Neural cell (in vitro differentiated cells): ENCODE measurements at regions not wholly inside any gene's neighbourhood (a gene's known extent, or its start where the extent isn't known, plus 50 kb on each side); places are given as distances from the start of the nearest gene placed in this dataset.

Source experiments
- H2AFZ ChIP-seq: fragments of 200-600, 300-800 bp; sonication (generic), shearing (Covaris generic); 2 replicates; pipeline ENCODE4 v1.6.0; 2014; ENCODE audit warnings: low read depth, mild to moderate bottlenecking, antibody characterized with exemption, low read length, moderate library complexity
- H3F3A ChIP-seq: fragments of 200-600 bp; shearing (Covaris generic); 2 replicates; pipeline ENCODE4 v1.6.1; 2016; ENCODE audit warnings: mild to moderate bottlenecking, moderate library complexity, mixed read lengths, antibody characterized with exemption, low read length; ENCODE audit not compliant: insufficient read depth, poor library complexity, severe bottlenecking
- H3K27ac ChIP-seq: fragments of 200-600, 300-800 bp; sonication (generic), shearing (Covaris generic); 2 replicates; pipeline ENCODE4 v1.5.1; 2014; ENCODE audit warnings: mild to moderate bottlenecking, low read length, moderate library complexity
- H3K27me3 ChIP-seq: fragments of 300-800, 200-600 bp; sonication (generic), shearing (Covaris generic); 2 replicates; pipeline ENCODE4 v1.6.0; 2014; ENCODE audit warnings: mild to moderate bottlenecking, low read depth, low read length, moderate library complexity; ENCODE audit not compliant: insufficient read depth
- H3K36me3 ChIP-seq: fragments of 300-800, 200-600 bp; sonication (generic), shearing (Covaris generic); 2 replicates; pipeline ENCODE4 v1.5.1; 2014; ENCODE audit warnings: mild to moderate bottlenecking, antibody characterized with exemption, low read length, moderate library complexity; ENCODE audit not compliant: insufficient read depth
- H3K4me2 ChIP-seq: fragments of 300-800, 200-600 bp; sonication (generic), shearing (Covaris generic); 2 replicates; pipeline ENCODE4 v1.6.0; 2014; ENCODE audit warnings: mild to moderate bottlenecking, low read length
- H3K4me3 ChIP-seq: fragments of 300-800, 200-600 bp; sonication (generic), shearing (Covaris generic); 2 replicates; pipeline ENCODE4 v1.5.1; 2014; ENCODE audit warnings: mild to moderate bottlenecking, low read length, moderate library complexity
- H3K79me2 ChIP-seq: fragments of 200-600 bp; shearing (Covaris generic); replicated peaks from 2 replicates; pipeline ENCODE4 v1.6.0; 2014; ENCODE audit warnings: mild to moderate bottlenecking, low read length, moderate library complexity; ENCODE audit not compliant: insufficient read depth
- H3K9ac ChIP-seq: fragments of 300-800, 200-600 bp; sonication (generic), shearing (Covaris generic); 2 replicates; pipeline ENCODE4 v1.6.1; 2016; ENCODE audit warnings: mild to moderate bottlenecking, low read length, mixed read lengths
- H3K9me2 ChIP-seq: fragments of 200-600 bp; shearing (Covaris generic); 2 replicates; pipeline ENCODE4 v1.6.1; 2016; ENCODE audit warnings: mild to moderate bottlenecking, low read length, mixed read lengths; ENCODE audit not compliant: insufficient read depth
- H3K9me3 ChIP-seq: fragments of 200-600, 300-800 bp; sonication (generic), shearing (Covaris generic); 2 replicates; pipeline ENCODE4 v1.6.1; 2016; ENCODE audit warnings: mild to moderate bottlenecking, mixed run types, low read length, moderate library complexity, mixed read lengths
- H4K20me1 ChIP-seq: fragments of 200-600 bp; shearing (Covaris generic); 2 replicates; pipeline ENCODE4 v1.6.1; 2016; ENCODE audit warnings: mild to moderate bottlenecking, mixed run types; ENCODE audit not compliant: insufficient read depth
- EP300 ChIP-seq: fragments of 450-650 bp; conservative IDR thresholded peaks from 2 replicates; pipeline ENCODE4 v1.6.1; 2014; ENCODE audit warnings: antibody characterized with exemption, mild to moderate bottlenecking, moderate library complexity; ENCODE audit not compliant: poor library complexity, severe bottlenecking
- EZH2 ChIP-seq: fragments of 200-600, 300-800 bp; shearing (Covaris generic), sonication (generic); IDR thresholded peaks from 2 replicates; pipeline ENCODE4 v1.6.1; 2014; ENCODE audit warnings: antibody characterized with exemption, low read length, borderline replicate concordance, mild to moderate bottlenecking; ENCODE audit not compliant: insufficient read depth, poor library complexity, severe bottlenecking
- MXI1 ChIP-seq: fragments of 450-650 bp; conservative IDR thresholded peaks from 2 replicates; pipeline ENCODE4 v1.6.1; 2014; ENCODE audit warnings: antibody characterized with exemption, mild to moderate bottlenecking; ENCODE audit not compliant: poor library complexity, severe bottlenecking
- POLR2AphosphoS5 ChIP-seq: IDR thresholded peaks from 2 replicates; pipeline ENCODE4 v1.6.1; 2012
- RAD21 ChIP-seq: fragments of 450-650 bp; conservative IDR thresholded peaks from 2 replicates; pipeline ENCODE4 v1.6.1; 2014; ENCODE audit warnings: antibody characterized with exemption, mild to moderate bottlenecking, moderate library complexity
- SMC3 ChIP-seq: fragments of 450-650 bp; conservative IDR thresholded peaks from 2 replicates; pipeline ENCODE4 v1.6.1; 2014; ENCODE audit warnings: antibody characterized with exemption, mild to moderate bottlenecking, moderate library complexity; ENCODE audit not compliant: poor library complexity
- TAF1 ChIP-seq: IDR thresholded peaks from 2 replicates; pipeline ENCODE4 v1.6.1; 2012; ENCODE audit warnings: low read depth
- TF ChIP-seq, protein P1 (sequence below): IDR thresholded peaks from 2 replicates; pipeline ENCODE4 v1.6.1; 2012; ENCODE audit warnings: borderline replicate concordance
- TF ChIP-seq, protein P2 (sequence below): fragments of 450-650 bp; IDR thresholded peaks from 2 replicates; pipeline ENCODE4 v1.5.1; 2014; ENCODE audit warnings: antibody characterized with exemption, mild to moderate bottlenecking, moderate library complexity; ENCODE audit not compliant: poor library complexity, severe bottlenecking

DNA sequence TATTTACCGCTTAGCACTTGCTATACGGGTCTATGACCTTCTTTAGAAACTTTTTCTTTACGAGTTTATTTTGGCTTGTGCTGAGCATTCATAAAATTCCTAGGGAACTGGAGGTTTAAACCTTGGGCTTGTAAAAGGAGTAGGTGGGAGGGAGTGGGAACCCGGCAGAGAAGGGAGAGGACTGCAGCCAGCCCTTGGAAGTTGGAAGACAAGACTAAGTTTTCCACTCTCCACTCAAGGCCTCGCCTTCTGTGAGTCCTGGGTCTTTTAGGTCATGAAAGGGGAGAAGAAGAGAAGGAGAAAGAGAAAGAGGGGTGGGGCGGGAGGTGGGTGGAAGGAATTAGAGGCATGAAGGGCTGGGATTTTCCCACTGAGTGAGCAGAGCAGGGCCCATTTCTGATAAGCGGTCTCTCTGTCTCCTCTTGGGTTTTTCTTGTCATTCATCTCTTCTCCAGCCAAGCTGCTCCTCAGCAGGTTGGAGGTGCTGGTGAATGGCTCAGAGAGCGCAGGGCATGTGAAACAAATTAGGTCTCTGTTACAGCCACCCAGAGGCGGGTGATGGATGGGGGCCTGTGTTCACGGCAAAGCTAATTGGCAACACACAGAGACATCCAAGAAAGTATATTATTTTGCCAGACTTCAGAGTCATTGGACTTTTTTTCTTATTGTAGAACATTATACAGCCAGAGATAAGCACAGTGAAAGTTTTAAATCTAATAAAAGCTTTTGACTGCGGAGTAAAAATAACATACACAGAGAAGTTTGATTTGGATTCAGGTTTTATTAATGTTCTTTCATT, 247.3 kb downstream of the FOXD2 start:
- no peaks in the 10 kb centered on the region for H3K36me3 ChIP-seq
- TF ChIP-seq SMC3 (no peak), POLR2AphosphoS5 (no peak)
- TF ChIP-seq, protein P1, sequence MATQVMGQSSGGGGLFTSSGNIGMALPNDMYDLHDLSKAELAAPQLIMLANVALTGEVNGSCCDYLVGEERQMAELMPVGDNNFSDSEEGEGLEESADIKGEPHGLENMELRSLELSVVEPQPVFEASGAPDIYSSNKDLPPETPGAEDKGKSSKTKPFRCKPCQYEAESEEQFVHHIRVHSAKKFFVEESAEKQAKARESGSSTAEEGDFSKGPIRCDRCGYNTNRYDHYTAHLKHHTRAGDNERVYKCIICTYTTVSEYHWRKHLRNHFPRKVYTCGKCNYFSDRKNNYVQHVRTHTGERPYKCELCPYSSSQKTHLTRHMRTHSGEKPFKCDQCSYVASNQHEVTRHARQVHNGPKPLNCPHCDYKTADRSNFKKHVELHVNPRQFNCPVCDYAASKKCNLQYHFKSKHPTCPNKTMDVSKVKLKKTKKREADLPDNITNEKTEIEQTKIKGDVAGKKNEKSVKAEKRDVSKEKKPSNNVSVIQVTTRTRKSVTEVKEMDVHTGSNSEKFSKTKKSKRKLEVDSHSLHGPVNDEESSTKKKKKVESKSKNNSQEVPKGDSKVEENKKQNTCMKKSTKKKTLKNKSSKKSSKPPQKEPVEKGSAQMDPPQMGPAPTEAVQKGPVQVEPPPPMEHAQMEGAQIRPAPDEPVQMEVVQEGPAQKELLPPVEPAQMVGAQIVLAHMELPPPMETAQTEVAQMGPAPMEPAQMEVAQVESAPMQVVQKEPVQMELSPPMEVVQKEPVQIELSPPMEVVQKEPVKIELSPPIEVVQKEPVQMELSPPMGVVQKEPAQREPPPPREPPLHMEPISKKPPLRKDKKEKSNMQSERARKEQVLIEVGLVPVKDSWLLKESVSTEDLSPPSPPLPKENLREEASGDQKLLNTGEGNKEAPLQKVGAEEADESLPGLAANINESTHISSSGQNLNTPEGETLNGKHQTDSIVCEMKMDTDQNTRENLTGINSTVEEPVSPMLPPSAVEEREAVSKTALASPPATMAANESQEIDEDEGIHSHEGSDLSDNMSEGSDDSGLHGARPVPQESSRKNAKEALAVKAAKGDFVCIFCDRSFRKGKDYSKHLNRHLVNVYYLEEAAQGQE: no peak
- H3K4me3 ChIP-seq: no peak overlapping the region
- no peak overlapping the region for H3K27ac ChIP-seq
- no peaks in the 10 kb centered on the region for H3K9me3 ChIP-seq
- H3K79me2 ChIP-seq: no peaks in the 10 kb centered on the region
- no peaks in the 10 kb centered on the region for H3K27me3 ChIP-seq
- H3F3A ChIP-seq: no peaks in the 10 kb centered on the region
- H3K9me2 ChIP-seq: no peaks in the 10 kb centered on the region
- H2AFZ ChIP-seq: no peak overlapping the region
- H3K9ac ChIP-seq: no peak overlapping the region
- H4K20me1 ChIP-seq: no peaks in the 10 kb centered on the region
- no peak overlapping the region for H3K4me2 ChIP-seq

DNA sequence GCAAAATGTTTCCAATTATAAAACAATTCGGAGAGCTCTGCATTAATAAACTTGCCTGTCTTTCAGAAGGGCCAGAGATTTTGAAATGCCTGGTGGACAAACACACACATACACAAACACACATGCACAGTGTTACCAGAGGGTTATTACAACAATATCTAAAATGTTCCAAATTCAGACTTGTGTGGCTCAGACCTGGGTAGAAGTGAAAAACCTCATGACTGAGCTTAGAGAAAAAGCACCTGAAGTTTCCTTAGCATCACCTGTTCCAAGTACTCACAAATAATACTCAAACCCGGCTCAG, 247.9 kb downstream of the FOXD2 start:
- Histone ChIP-seq H3K79me2 (no peaks in the 10 kb centered on the region), H3K4me2 (no peak overlapping the region), H3K9ac (no peak overlapping the region), H3K4me3 (no peak overlapping the region), H4K20me1 (no peaks in the 10 kb centered on the region), H3K27ac (no peak overlapping the region), H3K27me3 (no peaks in the 10 kb centered on the region), H3K36me3 (no peaks in the 10 kb centered on the region), H2AFZ (no peak overlapping the region), H3K9me3 (no peaks in the 10 kb centered on the region), H3K9me2 (no peaks in the 10 kb centered on the region), H3F3A (no peaks in the 10 kb centered on the region)
- TF ChIP-seq TAF1 (no peak), RAD21 (no peak), POLR2AphosphoS5 (no peak), EP300 (no peak), MXI1 (no peak), EZH2 (no peak), SMC3 (no peak)
- TF ChIP-seq, protein P1: no peak
- TF ChIP-seq, protein P2, sequence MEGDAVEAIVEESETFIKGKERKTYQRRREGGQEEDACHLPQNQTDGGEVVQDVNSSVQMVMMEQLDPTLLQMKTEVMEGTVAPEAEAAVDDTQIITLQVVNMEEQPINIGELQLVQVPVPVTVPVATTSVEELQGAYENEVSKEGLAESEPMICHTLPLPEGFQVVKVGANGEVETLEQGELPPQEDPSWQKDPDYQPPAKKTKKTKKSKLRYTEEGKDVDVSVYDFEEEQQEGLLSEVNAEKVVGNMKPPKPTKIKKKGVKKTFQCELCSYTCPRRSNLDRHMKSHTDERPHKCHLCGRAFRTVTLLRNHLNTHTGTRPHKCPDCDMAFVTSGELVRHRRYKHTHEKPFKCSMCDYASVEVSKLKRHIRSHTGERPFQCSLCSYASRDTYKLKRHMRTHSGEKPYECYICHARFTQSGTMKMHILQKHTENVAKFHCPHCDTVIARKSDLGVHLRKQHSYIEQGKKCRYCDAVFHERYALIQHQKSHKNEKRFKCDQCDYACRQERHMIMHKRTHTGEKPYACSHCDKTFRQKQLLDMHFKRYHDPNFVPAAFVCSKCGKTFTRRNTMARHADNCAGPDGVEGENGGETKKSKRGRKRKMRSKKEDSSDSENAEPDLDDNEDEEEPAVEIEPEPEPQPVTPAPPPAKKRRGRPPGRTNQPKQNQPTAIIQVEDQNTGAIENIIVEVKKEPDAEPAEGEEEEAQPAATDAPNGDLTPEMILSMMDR: no peak
